AG04450 (cell line): ENCODE measurements at regions not wholly inside any gene's neighbourhood (a gene's known extent, or its start where the extent isn't known, plus 50 kb on each side); places are given as distances from the start of the nearest gene placed in this dataset.

Experiments
- CTCF ChIA-PET: fragments of 300-600, 350-600 bp; formaldehyde crosslinking; extraction: SDS; loops from one replicate; lab custom pipeline; 2022; ENCODE audit warnings: antibody characterized with exemption, inconsistent platforms; lab: Charles Lee
- POLR2A ChIA-PET: fragments of 350-600 bp; formaldehyde crosslinking; extraction: SDS; loops from one replicate; lab custom pipeline; 2021; ENCODE audit warnings: antibody characterized with exemption, inconsistent platforms; lab: Yijun Ruan, JAX
- DNase-seq: peaks from one replicate; pipeline ENCODE4 v3.0.0-alpha.2; 2011; ENCODE audit warnings: low read depth, low spot score
- H3K27ac ChIP-seq: one replicate; pipeline ENCODE4 v1.5.1; 2012; ENCODE audit warnings: low read depth, low read length, control low read depth
- H3K27me3 ChIP-seq: one replicate; pipeline ENCODE4 v1.6.0; 2012; ENCODE audit warnings: low read length; ENCODE audit not compliant: control insufficient read depth, insufficient read depth
- H3K4me3 ChIP-seq: 2 replicates; pipeline ENCODE4 v1.5.1; 2011; ENCODE audit warnings: mild to moderate bottlenecking, low read depth, low read length, control low read depth
- H3K9me3 ChIP-seq: 2 replicates; pipeline ENCODE4 v1.5.1; 2012; ENCODE audit warnings: low read length; ENCODE audit not compliant: control insufficient read depth, insufficient read depth
- TF ChIP-seq, protein P1 (sequence below): IDR thresholded peaks from 2 replicates; pipeline ENCODE4 v1.5.1; 2011; ENCODE audit warnings: low read depth, low read length, control low read depth, inconsistent platforms

GRCh38 chr5:115458003-115458409 is 86.6 kb downstream of the FEM1C start:
- ChIA-PET CTCF (no interaction called here), POLR2A (no interaction called here)
- no peaks in the 10 kb centered on the region for H3K9me3 ChIP-seq
- H3K27ac ChIP-seq = no peak overlapping the region
- H3K4me3 ChIP-seq = no peak overlapping the region
- TF ChIP-seq, protein P1, sequence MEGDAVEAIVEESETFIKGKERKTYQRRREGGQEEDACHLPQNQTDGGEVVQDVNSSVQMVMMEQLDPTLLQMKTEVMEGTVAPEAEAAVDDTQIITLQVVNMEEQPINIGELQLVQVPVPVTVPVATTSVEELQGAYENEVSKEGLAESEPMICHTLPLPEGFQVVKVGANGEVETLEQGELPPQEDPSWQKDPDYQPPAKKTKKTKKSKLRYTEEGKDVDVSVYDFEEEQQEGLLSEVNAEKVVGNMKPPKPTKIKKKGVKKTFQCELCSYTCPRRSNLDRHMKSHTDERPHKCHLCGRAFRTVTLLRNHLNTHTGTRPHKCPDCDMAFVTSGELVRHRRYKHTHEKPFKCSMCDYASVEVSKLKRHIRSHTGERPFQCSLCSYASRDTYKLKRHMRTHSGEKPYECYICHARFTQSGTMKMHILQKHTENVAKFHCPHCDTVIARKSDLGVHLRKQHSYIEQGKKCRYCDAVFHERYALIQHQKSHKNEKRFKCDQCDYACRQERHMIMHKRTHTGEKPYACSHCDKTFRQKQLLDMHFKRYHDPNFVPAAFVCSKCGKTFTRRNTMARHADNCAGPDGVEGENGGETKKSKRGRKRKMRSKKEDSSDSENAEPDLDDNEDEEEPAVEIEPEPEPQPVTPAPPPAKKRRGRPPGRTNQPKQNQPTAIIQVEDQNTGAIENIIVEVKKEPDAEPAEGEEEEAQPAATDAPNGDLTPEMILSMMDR = no peak
- no peak for DNase-seq
- no peaks in the 10 kb centered on the region for H3K27me3 ChIP-seq

DNA sequence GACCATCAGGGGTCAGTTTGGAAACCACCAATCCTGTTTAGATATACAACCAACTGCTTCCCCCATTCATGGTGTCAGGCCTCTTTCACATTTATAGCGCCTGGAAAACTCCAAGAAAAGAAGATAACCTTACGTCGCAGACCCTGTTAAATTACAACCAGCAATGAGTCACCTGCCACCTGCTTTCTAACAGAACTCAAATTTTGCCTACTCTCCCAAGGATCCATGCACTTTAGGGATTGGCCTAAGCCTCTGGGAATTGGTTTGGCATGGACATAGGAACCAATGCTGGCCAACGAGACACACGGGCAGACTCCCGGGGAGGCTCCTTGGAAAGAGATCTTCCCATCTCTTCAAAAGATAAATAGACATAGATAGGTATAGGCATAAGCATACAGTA is 87.0 kb downstream of the FEM1C start:
- CTCF ChIA-PET = no interaction called here
- Histone ChIP-seq H3K27ac (no peak overlapping the region), H3K27me3 (no peaks in the 10 kb centered on the region), H3K9me3 (no peaks in the 10 kb centered on the region), H3K4me3 (no peak overlapping the region)
- no peak for DNase-seq
- POLR2A ChIA-PET = no interaction called here
- TF ChIP-seq, protein P1 = no peak

DNA sequence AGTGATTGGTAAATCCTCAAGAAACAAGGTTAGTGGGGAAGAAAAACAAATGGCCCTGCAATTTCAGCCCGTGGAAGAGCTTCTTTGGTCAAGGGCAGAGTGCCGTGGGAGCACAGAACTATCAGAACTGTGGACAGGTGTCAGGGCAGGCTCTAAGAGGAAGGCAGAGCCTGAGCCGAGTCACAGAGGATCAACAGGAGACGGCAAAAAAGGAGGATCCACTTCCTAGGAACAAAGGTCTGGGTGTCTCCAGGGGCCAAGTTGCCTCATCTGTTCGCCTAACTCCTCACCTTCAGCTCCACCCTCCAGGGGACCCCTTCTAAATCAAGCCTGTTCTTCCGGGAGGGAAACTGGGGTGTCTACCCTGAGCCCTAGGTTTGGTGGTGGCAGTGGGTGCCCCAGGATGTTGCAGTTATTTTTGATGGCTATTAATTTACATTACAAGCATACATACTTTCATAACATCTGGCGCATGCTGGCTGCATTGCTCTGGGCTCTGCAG is 88.0 kb downstream of the FEM1C start:
- no peaks in the 10 kb centered on the region for H3K9me3 ChIP-seq
- DNase-seq = no peak
- CTCF ChIA-PET = interaction anchor here (0.5 kb wide), 1 partner anchor 147 kb away, joined by 4 read pairs; no protein-coding TSS in a partner anchor
- TF ChIP-seq, protein P1 = no peak
- POLR2A ChIA-PET = no interaction called here
- H3K4me3 ChIP-seq = no peak overlapping the region
- H3K27ac ChIP-seq = no peak overlapping the region
- no peaks in the 10 kb centered on the region for H3K27me3 ChIP-seq

GRCh38 chr5:115456056-115456455 is 88.5 kb downstream of the FEM1C start:
- no peak for DNase-seq
- Histone ChIP-seq H3K4me3 (no peak overlapping the region), H3K9me3 (no peaks in the 10 kb centered on the region), H3K27me3 (no peaks in the 10 kb centered on the region), H3K27ac (no peak overlapping the region)
- CTCF ChIA-PET = interaction anchor here (0.5 kb wide), 1 partner anchor 147 kb away, joined by 4 read pairs; no protein-coding TSS in a partner anchor
- POLR2A ChIA-PET = interaction anchor here (0.7 kb wide), 1 partner anchor 88 kb away, joined by 4 read pairs; the partner anchor contains the start of gene FEM1C
- TF ChIP-seq, protein P1 = no peak

DNA sequence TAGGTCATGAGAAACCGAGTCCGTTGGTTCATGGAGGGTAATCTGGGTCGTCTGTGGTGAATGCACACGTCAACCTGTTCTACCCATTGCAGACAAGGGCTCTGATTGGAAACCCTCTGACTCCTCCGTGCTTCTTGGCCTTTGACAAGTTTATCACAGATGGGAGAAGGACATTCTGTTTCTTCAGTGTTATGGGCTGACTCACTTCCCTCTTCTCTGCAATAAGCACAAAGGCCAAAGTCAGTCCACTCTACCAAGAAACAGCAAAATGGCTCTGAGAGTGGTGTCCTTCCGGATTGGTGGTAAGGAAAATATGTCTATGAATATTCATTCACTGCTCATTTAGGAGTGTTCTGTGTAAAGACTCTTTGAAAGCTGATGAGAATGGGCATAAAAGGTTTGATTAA is 89.3 kb downstream of the FEM1C start:
- H3K27ac ChIP-seq = no peak overlapping the region

More for the DNA sequence above, 89.3 kb downstream of the FEM1C start:
- TF ChIP-seq, protein P1 = no peak
- Histone ChIP-seq H3K4me3 (no peak overlapping the region), H3K9me3 (no peaks in the 10 kb centered on the region), H3K27me3 (no peaks in the 10 kb centered on the region)
- POLR2A ChIA-PET = interaction anchor here (0.7 kb wide), 1 partner anchor 89 kb away, joined by 4 read pairs; the partner anchor contains the start of gene FEM1C
- peak; percentile 27 for DNase-seq
- CTCF ChIA-PET = no interaction called here
